SU-DHL-6 (cell line): ENCODE measurements at regions not wholly inside any gene's neighbourhood (a gene's known extent, or its start where the extent isn't known, plus 50 kb on each side); places are given as distances from the start of the nearest gene placed in this dataset.
"Not testable (repeated sequence)": the region's sequence is repeated elsewhere in the genome, so short reads cannot be mapped to it uniquely, and the experiment has no call there.

Source experiments
- EZH2phosphoT487 ChIP-seq: fragments of 200-600 bp; sonication (generic), shearing (Covaris generic); conservative IDR thresholded peaks from 2 replicates; pipeline ENCODE4 v1.6.1; 2018; ENCODE audit warnings: mild to moderate bottlenecking, antibody characterized with exemption, low read length, moderate library complexity, mixed read lengths
- TF ChIP-seq, protein P1 (sequence below): fragments of 200-600 bp; sonication (generic); IDR thresholded peaks from one replicate; pipeline ENCODE4 v1.5.1; 2017; ENCODE audit warnings: antibody characterized with exemption, mild to moderate bottlenecking, low read length, moderate library complexity; ENCODE audit not compliant: insufficient read depth, poor library complexity, severe bottlenecking

DNA sequence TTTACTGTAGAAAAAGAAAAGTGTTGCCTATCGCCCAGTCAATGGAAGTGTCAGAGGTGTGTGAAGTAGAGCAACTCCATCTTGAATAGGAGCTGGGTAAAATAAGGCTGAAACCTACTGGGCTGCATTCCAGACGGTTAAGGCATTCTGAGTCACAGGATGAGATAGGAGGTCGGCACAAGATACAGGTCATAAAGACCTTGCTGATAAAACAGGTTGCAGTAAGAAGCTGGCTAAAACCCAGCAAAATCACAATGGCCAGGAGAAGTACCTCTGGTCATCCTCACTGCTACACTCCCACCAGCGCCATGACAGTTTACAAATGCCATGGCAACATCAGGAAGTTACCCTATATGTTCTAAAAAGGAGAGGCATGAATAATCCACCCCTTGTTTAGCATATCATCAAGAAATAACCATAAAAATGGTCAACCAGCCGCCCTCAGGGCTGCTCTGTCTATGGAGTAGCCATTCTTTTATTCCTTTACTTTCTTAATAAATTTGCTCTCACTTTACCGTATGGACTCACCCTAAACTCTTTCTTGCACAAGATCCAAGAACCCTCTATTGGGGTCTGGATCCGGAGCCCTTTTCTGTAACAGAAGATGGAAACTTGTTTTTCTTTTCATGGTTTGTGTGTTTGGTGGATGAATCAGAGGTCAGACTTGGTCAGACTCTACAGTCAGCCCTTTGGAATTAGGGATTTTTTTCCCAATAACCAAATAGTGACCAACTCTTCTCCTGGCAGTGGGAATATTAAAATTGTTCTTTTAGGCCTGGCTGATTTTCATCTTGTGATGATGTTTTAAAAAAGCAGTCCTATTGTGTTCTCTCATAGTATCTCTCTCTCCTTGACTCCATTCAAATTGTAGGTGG, 252.9 kb upstream of the ACTBL2 start:
- TF ChIP-seq, protein P1, sequence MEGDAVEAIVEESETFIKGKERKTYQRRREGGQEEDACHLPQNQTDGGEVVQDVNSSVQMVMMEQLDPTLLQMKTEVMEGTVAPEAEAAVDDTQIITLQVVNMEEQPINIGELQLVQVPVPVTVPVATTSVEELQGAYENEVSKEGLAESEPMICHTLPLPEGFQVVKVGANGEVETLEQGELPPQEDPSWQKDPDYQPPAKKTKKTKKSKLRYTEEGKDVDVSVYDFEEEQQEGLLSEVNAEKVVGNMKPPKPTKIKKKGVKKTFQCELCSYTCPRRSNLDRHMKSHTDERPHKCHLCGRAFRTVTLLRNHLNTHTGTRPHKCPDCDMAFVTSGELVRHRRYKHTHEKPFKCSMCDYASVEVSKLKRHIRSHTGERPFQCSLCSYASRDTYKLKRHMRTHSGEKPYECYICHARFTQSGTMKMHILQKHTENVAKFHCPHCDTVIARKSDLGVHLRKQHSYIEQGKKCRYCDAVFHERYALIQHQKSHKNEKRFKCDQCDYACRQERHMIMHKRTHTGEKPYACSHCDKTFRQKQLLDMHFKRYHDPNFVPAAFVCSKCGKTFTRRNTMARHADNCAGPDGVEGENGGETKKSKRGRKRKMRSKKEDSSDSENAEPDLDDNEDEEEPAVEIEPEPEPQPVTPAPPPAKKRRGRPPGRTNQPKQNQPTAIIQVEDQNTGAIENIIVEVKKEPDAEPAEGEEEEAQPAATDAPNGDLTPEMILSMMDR = not testable (repeated sequence)
- not testable (repeated sequence) for TF ChIP-seq EZH2phosphoT487
